Breast epithelium (tissue), 3 donors: ENCODE measurements at regions not wholly inside any gene's neighbourhood (a gene's known extent, or its start where the extent isn't known, plus 50 kb on each side); places are given as distances from the start of the nearest gene placed in this dataset.

Source experiments
- POLR2A ChIP-seq: fragments of 450-650 bp; IDR thresholded peaks from one replicate; pipeline ENCODE4 v1.6.1; 2016; ENCODE audit warnings: antibody characterized with exemption, mild to moderate bottlenecking, moderate library complexity
- TF ChIP-seq, protein P1 (sequence below), 3 donors: fragments of 450-650 bp; IDR thresholded peaks; one replicate each; pipeline ENCODE4 v1.5.1; 2016 to 2017; ENCODE audit warnings: antibody characterized with exemption in 3 of 3, mild to moderate bottlenecking in 3 of 3, moderate library complexity in 3 of 3

- TF ChIP-seq, protein P1, sequence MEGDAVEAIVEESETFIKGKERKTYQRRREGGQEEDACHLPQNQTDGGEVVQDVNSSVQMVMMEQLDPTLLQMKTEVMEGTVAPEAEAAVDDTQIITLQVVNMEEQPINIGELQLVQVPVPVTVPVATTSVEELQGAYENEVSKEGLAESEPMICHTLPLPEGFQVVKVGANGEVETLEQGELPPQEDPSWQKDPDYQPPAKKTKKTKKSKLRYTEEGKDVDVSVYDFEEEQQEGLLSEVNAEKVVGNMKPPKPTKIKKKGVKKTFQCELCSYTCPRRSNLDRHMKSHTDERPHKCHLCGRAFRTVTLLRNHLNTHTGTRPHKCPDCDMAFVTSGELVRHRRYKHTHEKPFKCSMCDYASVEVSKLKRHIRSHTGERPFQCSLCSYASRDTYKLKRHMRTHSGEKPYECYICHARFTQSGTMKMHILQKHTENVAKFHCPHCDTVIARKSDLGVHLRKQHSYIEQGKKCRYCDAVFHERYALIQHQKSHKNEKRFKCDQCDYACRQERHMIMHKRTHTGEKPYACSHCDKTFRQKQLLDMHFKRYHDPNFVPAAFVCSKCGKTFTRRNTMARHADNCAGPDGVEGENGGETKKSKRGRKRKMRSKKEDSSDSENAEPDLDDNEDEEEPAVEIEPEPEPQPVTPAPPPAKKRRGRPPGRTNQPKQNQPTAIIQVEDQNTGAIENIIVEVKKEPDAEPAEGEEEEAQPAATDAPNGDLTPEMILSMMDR (IDR thresholded peaks at IDR 0.05) = no peak
- no peak for TF ChIP-seq POLR2A
Measured at GRCh38 chr17:70373369-70373768, 204.0 kb downstream of the KCNJ2 start.
